Activated naive CD4-positive, alpha-beta T cell treated with anti-CD3 and anti-CD28 coated beads for 36 hours (primary cell): ENCODE measurements at regions not wholly inside any gene's neighbourhood (a gene's known extent, or its start where the extent isn't known, plus 50 kb on each side); places are given as distances from the start of the nearest gene placed in this dataset.
"Not testable (repeated sequence)": the region's sequence is repeated elsewhere in the genome, so short reads cannot be mapped to it uniquely, and the experiment has no call there.

Source experiments
- CTCF ChIA-PET: fragments of 350-600 bp; sonication (Branson Sonifier 250); formaldehyde crosslinking; loops from one replicate; lab custom pipeline; 2021; ENCODE audit warnings: antibody characterized with exemption; lab: Charles Lee
- DNase-seq: peaks from one replicate; pipeline ENCODE4 v3.0.0-alpha.2; 2020
- H3K27ac Mint-ChIP-seq: one replicate; pipeline ENCODE4 v1.8.0; 2021; ENCODE audit warnings: mild to moderate bottlenecking, mixed read lengths
- H3K27me3 Mint-ChIP-seq: one replicate; pipeline ENCODE4 v1.8.0; 2021; ENCODE audit warnings: low read depth, mixed read lengths
- H3K36me3 Mint-ChIP-seq: one replicate; pipeline ENCODE4 v1.8.0; 2021; ENCODE audit warnings: low read depth, mixed read lengths
- H3K4me1 Mint-ChIP-seq: one replicate; pipeline ENCODE4 v1.8.0; 2021; ENCODE audit warnings: low read depth, mixed read lengths
- H3K4me3 Mint-ChIP-seq: one replicate; pipeline ENCODE4 v1.8.0; 2021; ENCODE audit warnings: mild to moderate bottlenecking, moderate library complexity, mixed read lengths
- H3K9me3 Mint-ChIP-seq: one replicate; pipeline ENCODE4 v1.8.0; 2021; ENCODE audit warnings: mixed read lengths
- intact Hi-C: fragments of 100-400 bp; cut with micrococcal nuclease; formaldehyde crosslinking; loops from one replicate; pipeline ENCODE4 v1.15.1; 2023

DNA sequence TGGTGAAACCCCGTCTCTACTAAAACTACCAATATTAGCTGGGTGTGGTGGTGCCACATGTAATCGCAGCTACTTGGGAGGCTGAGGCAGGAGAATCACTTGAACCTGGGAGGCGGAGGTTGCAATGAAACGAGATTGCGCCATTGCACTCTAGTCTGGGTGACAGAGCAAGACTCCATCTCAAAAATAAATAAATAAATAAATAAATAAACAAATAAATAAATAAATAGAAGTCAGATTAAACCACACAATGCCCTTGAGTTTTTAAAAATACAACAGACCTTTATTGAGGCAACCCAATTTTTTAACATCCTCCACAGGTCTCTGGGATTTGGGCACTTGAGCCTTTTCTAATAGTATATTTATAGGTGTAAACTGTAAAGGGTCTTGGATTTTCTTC is 167.3 kb downstream of the SEC23IP start:
- H3K27me3 Mint-ChIP-seq, H3K9me3 Mint-ChIP-seq, H3K4me1 Mint-ChIP-seq, H3K27ac Mint-ChIP-seq, DNase-seq, H3K36me3 Mint-ChIP-seq, CTCF ChIA-PET, H3K4me3 Mint-ChIP-seq: not testable (repeated sequence)
- intact Hi-C loops, result loop anchor here (10.0 kb wide), 1 partner anchor 275 kb away; no protein-coding TSS in a partner anchor

DNA sequence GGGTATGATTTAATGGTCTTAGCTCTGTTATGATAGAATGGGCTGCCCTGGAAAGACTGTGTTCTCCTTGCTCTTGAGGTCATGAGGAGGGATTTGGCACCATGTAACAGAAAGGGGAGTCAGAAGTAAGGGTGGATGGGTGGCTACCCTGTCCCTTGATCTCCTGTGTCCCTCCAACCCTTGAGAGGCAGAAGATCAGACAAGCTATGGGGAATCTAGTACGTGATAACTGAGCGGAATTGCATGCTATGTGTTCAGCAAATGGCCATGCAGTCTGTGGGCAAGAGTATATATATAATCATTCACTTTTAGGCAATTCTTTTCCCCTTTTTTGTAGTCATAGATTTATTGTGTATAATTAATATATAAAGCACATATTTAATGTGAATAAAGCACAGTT is 174.9 kb downstream of the SEC23IP start:
- no peaks in the 10 kb centered on the region for H3K4me1 Mint-ChIP-seq
- H3K27ac Mint-ChIP-seq, result no peak overlapping the region
- intact Hi-C loops, result loop anchor here (10.0 kb wide), 1 partner anchor 267 kb away; no protein-coding TSS in a partner anchor
- H3K4me3 Mint-ChIP-seq, result no peak overlapping the region
- peaks cover 6% of the 10 kb centered on the region for H3K9me3 Mint-ChIP-seq
- no peak for DNase-seq
- peaks cover 20% of the 10 kb centered on the region for H3K27me3 Mint-ChIP-seq
- H3K36me3 Mint-ChIP-seq, result no peaks in the 10 kb centered on the region
- CTCF ChIA-PET, result interaction anchor here (0.6 kb wide), 1 partner anchor 562 kb away, joined by 3 read pairs; no protein-coding TSS in a partner anchor

DNA sequence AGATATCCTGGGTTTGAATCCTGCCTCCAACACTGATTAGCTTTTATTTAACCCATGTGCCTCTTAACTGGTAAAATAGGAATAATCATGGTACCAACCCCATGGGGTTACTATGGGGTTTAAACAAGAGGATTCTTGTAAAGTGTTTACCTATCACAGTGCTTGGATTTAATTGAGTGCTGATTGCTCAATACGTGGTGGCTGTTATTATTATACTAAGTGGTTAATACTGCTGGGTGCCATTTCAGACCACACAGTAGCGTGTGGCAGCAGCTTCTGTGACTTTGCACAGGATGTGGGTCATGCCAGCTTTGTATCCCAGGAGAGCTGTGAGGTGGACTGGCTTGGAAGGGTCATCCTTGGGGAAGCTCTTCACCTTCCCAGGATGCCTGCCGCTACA is 177.2 kb downstream of the SEC23IP start:
- Mint-ChIP-seq H3K27ac (no peak overlapping the region), H3K4me3 (no peak overlapping the region), H3K27me3 (peaks cover 20% of the 10 kb centered on the region), H3K9me3 (peaks cover 10% of the 10 kb centered on the region), H3K4me1 (no peaks in the 10 kb centered on the region), H3K36me3 (no peaks in the 10 kb centered on the region)
- no peak for DNase-seq
- CTCF ChIA-PET, result interaction anchor here (1.1 kb wide), 1 partner anchor 19 kb away, joined by 3 read pairs; no protein-coding TSS in a partner anchor
- intact Hi-C loops, result loop anchor here (10.0 kb wide), 1 partner anchor 265 kb away; no protein-coding TSS in a partner anchor

DNA sequence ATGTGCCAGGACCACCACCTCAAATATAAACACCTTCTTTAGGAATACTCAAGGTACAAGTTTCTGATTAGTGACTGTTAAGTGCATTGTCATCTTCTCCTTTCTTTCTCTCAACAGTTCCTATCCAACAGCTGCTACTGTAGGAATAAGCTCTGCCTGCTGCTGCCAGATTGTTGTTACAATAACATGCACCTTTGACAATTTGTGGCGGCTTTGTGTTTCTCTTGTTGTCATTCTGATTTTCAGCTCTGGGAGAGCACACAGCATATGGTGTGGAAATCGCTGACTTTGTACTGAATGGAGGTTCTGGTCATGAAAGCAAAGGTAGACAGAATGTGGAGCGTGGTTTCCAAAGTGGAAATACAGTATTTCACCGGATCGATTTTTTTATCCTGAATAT is 182.8 kb downstream of the SEC23IP start:
- peaks cover 3% of the 10 kb centered on the region for H3K9me3 Mint-ChIP-seq
- CTCF ChIA-PET, result no interaction called here
- DNase-seq, result no peak
- intact Hi-C loops, result no loop called here
- H3K27me3 Mint-ChIP-seq, result peaks cover 19% of the 10 kb centered on the region
- H3K27ac Mint-ChIP-seq, result no peak overlapping the region
- H3K36me3 Mint-ChIP-seq, result no peaks in the 10 kb centered on the region
- no peak overlapping the region for H3K4me3 Mint-ChIP-seq
- no peaks in the 10 kb centered on the region for H3K4me1 Mint-ChIP-seq

DNA sequence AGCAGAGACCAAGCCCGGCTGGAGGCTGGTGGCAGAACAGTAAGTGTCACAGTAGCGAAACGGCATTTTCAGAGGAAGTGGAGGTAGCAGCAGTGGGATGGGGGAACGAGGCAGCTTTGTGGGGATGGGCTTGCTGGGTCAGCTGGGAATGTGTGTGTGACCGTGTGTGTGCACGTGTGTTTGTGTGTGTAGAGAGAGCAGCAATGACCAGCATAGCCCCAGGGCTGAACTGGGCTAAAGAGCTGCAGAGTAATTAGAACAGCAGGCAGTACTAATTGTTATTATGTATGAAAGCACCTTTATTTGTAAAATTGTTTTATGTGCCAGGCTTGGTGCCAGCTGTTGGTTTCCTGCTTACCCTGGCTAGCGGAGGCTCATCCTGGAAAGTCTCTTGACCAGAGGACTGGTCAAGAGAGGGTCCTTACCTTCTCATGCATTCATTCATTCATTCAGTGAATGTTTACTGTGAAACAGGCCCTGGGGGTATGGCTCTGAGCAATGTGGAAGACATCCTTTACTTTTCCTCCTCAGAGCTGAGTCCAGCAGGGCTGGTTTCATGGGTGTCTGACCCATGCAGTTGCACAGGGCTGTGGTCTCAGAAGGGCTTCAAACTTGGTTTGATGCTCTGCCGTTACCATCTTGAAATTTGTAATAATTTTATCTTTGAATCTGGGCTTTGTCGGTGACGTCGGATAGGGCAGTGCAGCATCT is 184.6 kb downstream of the SEC23IP start:
- H3K27me3 Mint-ChIP-seq, result peaks cover 14% of the 10 kb centered on the region

DNA sequence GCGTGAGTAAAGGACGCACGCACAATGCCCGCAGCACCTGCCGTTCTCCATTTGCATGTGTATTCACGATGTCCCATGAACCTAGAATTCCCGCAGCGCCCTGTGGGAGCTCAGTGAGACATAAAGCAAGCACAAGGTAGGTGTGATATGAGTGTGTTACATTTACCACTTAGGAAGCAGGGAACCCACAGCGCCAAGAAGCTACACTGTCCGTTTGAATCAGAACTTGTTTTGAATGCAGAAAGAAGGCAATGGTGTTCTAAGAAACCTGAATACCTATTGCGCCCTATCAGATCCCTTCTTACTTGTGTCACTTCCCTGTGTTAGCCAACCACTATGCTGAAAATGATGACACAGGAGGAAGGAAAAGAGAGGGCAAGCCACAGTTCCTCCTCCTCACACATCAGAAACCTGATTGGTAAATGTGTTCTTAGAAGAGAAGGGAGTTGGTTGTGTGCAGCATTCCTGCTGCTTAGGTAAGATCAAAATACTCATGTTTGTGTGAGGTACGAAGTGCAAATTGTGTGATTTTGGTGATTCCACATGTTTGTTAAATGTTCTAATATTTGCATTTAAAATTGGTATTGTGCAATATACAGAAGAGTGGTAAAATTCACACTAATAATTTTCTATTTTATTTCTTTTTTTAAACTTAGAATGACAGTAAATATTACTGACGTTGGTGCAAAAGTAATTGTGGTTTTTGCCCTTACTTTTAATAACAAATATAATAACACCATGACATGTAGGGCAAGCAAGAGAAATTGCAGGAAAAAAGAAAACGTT is 185.4 kb downstream of the SEC23IP start:
- CTCF ChIA-PET, result no interaction called here
- peaks cover 13% of the 10 kb centered on the region for H3K27me3 Mint-ChIP-seq

More for the DNA sequence above, 184.6 kb downstream of the SEC23IP start:
- no peak for DNase-seq
- peaks cover 3% of the 10 kb centered on the region for H3K9me3 Mint-ChIP-seq
- no peak overlapping the region for H3K4me3 Mint-ChIP-seq
- CTCF ChIA-PET, result no interaction called here
- H3K27ac Mint-ChIP-seq, result no peak overlapping the region
- no peaks in the 10 kb centered on the region for H3K36me3 Mint-ChIP-seq
- H3K4me1 Mint-ChIP-seq, result no peaks in the 10 kb centered on the region
- intact Hi-C loops, result no loop called here

DNA sequence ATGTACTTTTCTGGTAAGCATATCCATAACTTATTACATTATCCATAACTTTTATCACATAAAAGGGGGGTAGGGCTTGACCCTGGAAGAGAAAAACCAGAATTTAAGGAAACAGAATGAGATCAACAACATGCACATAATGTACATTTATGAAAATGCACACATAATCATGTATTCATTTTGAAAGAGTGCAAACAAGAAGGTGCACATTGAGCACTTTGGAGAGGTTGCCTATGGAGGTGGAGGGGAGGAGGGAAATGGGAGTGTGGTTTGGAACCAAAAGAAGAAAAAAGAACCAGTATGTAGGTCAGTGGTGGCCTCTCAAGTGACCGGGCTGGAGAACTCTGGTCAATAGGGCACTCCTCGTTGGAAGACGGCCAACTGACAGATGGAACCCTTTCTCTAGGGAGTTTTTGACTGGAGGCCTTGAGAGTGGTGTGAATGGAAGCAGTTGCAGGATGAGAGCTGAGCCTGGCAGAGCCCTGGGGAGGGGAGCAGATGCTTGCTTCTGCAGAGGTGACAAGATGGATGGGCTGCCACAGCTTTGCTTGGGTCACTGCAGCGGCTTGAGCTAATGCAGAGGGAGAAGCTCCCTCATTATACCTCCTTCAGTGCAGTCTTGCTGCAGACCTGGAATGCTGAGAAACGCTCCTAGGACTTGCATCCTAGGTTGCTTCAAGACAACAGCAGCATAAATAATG is 192.7 kb downstream of the SEC23IP start:
- Mint-ChIP-seq H3K27me3 (peaks cover 16% of the 10 kb centered on the region), H3K4me1 (no peaks in the 10 kb centered on the region), H3K27ac (no peak overlapping the region), H3K36me3 (no peaks in the 10 kb centered on the region), H3K9me3 (no peaks in the 10 kb centered on the region), H3K4me3 (no peak overlapping the region)
- CTCF ChIA-PET, result no interaction called here
- intact Hi-C loops, result no loop called here
- no peak for DNase-seq

More for the DNA sequence above, 185.4 kb downstream of the SEC23IP start:
- no peak overlapping the region for H3K27ac Mint-ChIP-seq
- H3K36me3 Mint-ChIP-seq, result no peaks in the 10 kb centered on the region
- no peak for DNase-seq
- peaks cover 3% of the 10 kb centered on the region for H3K9me3 Mint-ChIP-seq
- H3K4me1 Mint-ChIP-seq, result no peaks in the 10 kb centered on the region
- intact Hi-C loops, result no loop called here
- H3K4me3 Mint-ChIP-seq, result no peak overlapping the region

DNA sequence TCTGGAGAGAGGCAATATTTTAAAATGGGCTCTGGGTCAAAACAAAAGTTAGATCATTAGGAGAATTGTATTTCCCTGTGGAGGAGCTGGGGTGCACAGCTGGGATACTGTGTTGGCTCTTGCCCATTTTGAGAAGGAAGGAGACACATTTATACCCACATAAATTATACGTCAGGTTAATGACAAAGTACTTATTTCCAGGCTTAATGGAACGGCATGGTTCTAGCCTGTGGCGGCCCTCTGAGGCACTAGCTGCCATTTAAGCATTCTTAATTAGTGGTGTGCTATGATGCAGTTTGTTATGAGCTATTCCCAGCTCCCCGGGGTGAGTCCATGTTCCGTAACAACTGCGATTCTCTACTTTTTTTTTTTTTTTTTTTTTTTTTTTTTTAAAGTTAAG is 193.5 kb downstream of the SEC23IP start:
- H3K27ac Mint-ChIP-seq, result no peak overlapping the region
- H3K4me3 Mint-ChIP-seq, result no peak overlapping the region
- DNase-seq, result no peak
- H3K27me3 Mint-ChIP-seq, result peaks cover 16% of the 10 kb centered on the region
- intact Hi-C loops, result no loop called here
- no peaks in the 10 kb centered on the region for H3K9me3 Mint-ChIP-seq
- CTCF ChIA-PET, result no interaction called here
- H3K36me3 Mint-ChIP-seq, result no peaks in the 10 kb centered on the region
- H3K4me1 Mint-ChIP-seq, result no peaks in the 10 kb centered on the region

DNA sequence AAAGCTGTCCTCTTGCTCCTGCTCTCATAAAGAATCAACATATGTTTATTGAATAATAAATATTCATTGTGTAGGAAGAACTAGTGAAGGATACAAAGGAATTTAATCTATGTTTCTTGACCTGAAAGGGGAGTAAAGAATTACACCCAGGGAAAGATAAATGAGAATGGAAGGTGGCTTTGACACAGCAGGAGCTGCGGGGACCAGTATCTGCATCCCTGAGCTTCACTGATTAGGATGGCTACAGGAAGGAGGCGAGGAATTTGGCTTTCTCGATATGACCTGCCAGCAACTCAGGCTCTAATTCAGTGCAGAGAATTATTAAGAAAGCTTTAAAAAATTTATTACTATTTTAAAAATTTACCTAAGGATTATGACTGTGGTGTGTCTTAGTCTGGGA is 194.6 kb downstream of the SEC23IP start:
- no peaks in the 10 kb centered on the region for H3K4me1 Mint-ChIP-seq
- no peaks in the 10 kb centered on the region for H3K9me3 Mint-ChIP-seq
- no peaks in the 10 kb centered on the region for H3K36me3 Mint-ChIP-seq
- no peak for DNase-seq
- H3K27ac Mint-ChIP-seq, result no peak overlapping the region
- H3K27me3 Mint-ChIP-seq, result peaks cover 13% of the 10 kb centered on the region
- intact Hi-C loops, result no loop called here
- CTCF ChIA-PET, result no interaction called here
- no peak overlapping the region for H3K4me3 Mint-ChIP-seq

DNA sequence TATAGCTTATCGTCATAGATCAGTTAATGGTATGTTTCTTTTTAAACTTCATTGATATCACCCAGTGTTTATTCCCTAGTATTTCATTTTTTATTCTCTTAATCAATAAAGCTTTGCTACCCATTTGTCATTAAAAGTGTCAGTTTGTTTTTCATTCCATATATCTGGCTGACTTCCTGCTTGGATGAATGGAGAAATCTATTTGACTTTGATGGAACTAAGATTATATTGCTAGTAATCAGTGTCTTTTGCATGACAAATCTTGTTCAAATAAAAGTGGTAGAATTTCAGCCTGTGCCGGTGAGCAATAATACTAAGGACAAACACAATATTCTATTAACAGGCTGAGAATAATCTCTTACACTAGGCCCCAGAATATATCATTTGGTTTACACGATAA is 203.3 kb downstream of the SEC23IP start:
- no peaks in the 10 kb centered on the region for H3K4me1 Mint-ChIP-seq
- DNase-seq, result no peak
- H3K27ac Mint-ChIP-seq, result no peak overlapping the region
- peaks cover 1% of the 10 kb centered on the region for H3K9me3 Mint-ChIP-seq
- H3K4me3 Mint-ChIP-seq, result no peak overlapping the region
- no peaks in the 10 kb centered on the region for H3K36me3 Mint-ChIP-seq
- CTCF ChIA-PET, result no interaction called here
- intact Hi-C loops, result no loop called here
- H3K27me3 Mint-ChIP-seq, result peaks cover 4% of the 10 kb centered on the region

DNA sequence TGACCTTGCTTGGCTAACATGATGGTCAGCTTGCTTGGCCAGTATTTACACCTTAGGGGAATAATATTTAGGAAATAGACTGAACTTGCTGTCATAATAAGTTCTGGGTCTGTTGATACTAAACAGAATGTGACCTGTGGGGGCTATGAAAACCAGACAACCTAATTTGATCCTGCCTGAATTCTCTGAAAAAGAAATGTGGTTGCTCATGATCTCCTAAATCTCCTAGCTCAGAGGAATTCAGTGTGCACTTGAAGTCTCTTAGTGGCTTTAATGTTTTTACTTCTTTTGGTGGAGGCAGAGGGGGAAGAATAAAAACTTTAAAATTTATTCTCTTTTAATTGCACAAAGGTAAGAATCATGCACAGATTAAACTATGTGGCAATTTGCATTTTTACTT is 205.2 kb downstream of the SEC23IP start:
- no peak overlapping the region for H3K27ac Mint-ChIP-seq
- H3K4me3 Mint-ChIP-seq, result no peak overlapping the region
- intact Hi-C loops, result no loop called here
- H3K27me3 Mint-ChIP-seq, result peaks cover 6% of the 10 kb centered on the region
- H3K9me3 Mint-ChIP-seq, result peaks cover 1% of the 10 kb centered on the region
- no peaks in the 10 kb centered on the region for H3K4me1 Mint-ChIP-seq
- DNase-seq, result no peak
- CTCF ChIA-PET, result no interaction called here
- H3K36me3 Mint-ChIP-seq, result no peaks in the 10 kb centered on the region

DNA sequence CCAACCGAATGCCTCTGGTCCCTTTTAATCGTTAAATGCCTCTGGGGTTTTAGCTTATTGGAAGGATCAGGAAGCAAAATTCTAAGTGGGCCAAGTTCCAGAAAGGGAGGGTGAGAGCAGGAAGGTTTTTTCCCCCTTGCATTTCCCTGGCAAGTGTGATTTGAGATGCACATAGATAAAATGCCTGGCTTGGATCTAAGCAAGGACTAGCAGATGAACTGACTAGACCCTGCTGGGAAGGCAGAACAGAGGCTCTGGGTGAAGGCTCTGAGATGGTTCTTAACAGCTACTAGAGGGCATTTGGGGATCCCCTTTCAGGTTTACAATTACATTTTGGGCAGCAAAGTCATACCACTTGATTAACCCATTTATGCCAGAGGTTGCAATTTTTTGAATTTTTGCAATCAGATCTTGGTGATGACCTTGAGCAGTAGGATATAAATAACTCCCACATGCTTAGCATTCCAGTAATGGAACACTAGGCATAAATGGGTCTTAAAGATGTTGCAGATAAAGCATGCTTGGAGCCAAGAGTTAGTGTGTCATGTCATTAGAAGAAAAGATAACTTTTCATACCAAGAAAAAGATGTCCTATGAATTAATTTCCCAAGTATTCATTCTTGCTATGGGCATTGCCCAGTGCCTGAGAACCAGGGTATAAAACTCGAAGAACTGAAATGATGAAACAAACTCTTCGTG is 205.9 kb downstream of the SEC23IP start:
- H3K36me3 Mint-ChIP-seq, result no peaks in the 10 kb centered on the region
- H3K4me3 Mint-ChIP-seq, result no peak overlapping the region
- intact Hi-C loops, result no loop called here
- peaks cover 6% of the 10 kb centered on the region for H3K27me3 Mint-ChIP-seq
- no peaks in the 10 kb centered on the region for H3K4me1 Mint-ChIP-seq
- peaks cover 1% of the 10 kb centered on the region for H3K9me3 Mint-ChIP-seq
- DNase-seq, result no peak
- CTCF ChIA-PET, result no interaction called here
- no peak overlapping the region for H3K27ac Mint-ChIP-seq
